ENCODE measurements at regions not wholly inside any gene's neighbourhood (a gene's known extent, or its start where the extent isn't known, plus 50 kb on each side); places are given as distances from the start of the nearest gene placed in this dataset.

- no peak overlapping the region for H3K4me2 ChIP-seq (ENCODE audit: insufficient read depth, insufficient read length, low read length)
- no peak overlapping the region for H2BK5ac ChIP-seq (ENCODE audit: insufficient read length, low read length)
- H3K27me3 ChIP-seq (ENCODE audit: insufficient read depth, low read length), result no peaks in the 10 kb centered on the region
- H3K4ac ChIP-seq (ENCODE audit: low read depth, low read length), result no peak overlapping the region
- H2AK5ac ChIP-seq (ENCODE audit: insufficient read length, low read length), result no peak overlapping the region
- no peak for DNase-seq
- peaks cover 2% of the 10 kb centered on the region; the same call in 1 of the 2 replicates for H3K4me1 ChIP-seq (ENCODE audit: insufficient read depth, low read length)
- Mint-ChIP-seq H3K36me3 (ENCODE audit: insufficient read depth in 1 of 3, low read depth in 3 of 3) (no peaks in the 10 kb centered on the region), H3K4me1 (peaks cover 8 to 11% of the 10 kb centered on the region in 2 experiments), H3K27me3 (ENCODE audit: low read depth) (no peaks in the 10 kb centered on the region), H3K27ac (no peak overlapping the region), H3K4me3 (no peak overlapping the region), H3K9me3 (no peaks in the 10 kb centered on the region)
- no peaks in the 10 kb centered on the region for H4K20me1 ChIP-seq (ENCODE audit: control insufficient read depth, insufficient read depth, insufficient read length)
- no peak overlapping the region for H4K91ac ChIP-seq (ENCODE audit: insufficient read length, low read depth, low read length)
- H3T11ph ChIP-seq (ENCODE audit: low read length), result no peak overlapping the region
- H2BK12ac ChIP-seq (ENCODE audit: insufficient read length, low read depth, low read length), result no peak overlapping the region
- H4K5ac ChIP-seq (ENCODE audit: insufficient read length, low read depth, low read length), result no peak overlapping the region
- no peaks in the 10 kb centered on the region for H3K23me2 ChIP-seq (ENCODE audit: insufficient read length, low read depth, low read length, poor library complexity, severe bottlenecking)
- H3K9ac ChIP-seq (ENCODE audit: extremely low read depth, insufficient read length, low read length), result no peak overlapping the region
- H3K18ac ChIP-seq (ENCODE audit: insufficient read length, low read depth, low read length), result no peak overlapping the region
- H2BK20ac ChIP-seq (ENCODE audit: low read depth, low read length, poor library complexity, severe bottlenecking), result no peak overlapping the region
- no peak overlapping the region for H2AFZ ChIP-seq (ENCODE audit: low read length)
- H2BK15ac ChIP-seq (ENCODE audit: low read depth, low read length), result no peak overlapping the region
- H3K23ac ChIP-seq (ENCODE audit: insufficient read length, low read depth, low read length), result no peak overlapping the region
- no peaks in the 10 kb centered on the region for H3K79me2 ChIP-seq (ENCODE audit: insufficient read depth, low read length)
- H4K8ac ChIP-seq (replicated peaks; ENCODE audit: insufficient read length, low read depth, low read length), result no peak overlapping the region
- no peaks in the 10 kb centered on the region for H3K9me3 ChIP-seq (ENCODE audit: control insufficient read depth, low read depth, low read length)
- TF ChIP-seq CTCF (conservative IDR thresholded peaks at IDR 0.05), result no peak
- H3K14ac ChIP-seq (ENCODE audit: insufficient read depth, low read length), result no peak overlapping the region
- H3K27ac ChIP-seq (ENCODE audit: insufficient read length, low read depth, low read length), result no peak overlapping the region
- H3K79me1 ChIP-seq (ENCODE audit: insufficient read depth, low read depth, low read length, poor library complexity, severe bottlenecking), result no peaks in the 10 kb centered on the region
- H3K56ac ChIP-seq (ENCODE audit: insufficient read length, low read depth, low read length), result no peak overlapping the region
- H2BK120ac ChIP-seq (ENCODE audit: low read depth, low read length, poor library complexity, severe bottlenecking), result no peak overlapping the region
Measured at GRCh38 chr18:73684647-73685046, 463.0 kb downstream of the FBXO15 start.

All from H9 (cell line).